HG02588 (cell line): ENCODE measurements at regions not wholly inside any gene's neighbourhood (a gene's known extent, or its start where the extent isn't known, plus 50 kb on each side); places are given as distances from the start of the nearest gene placed in this dataset.

Experiments
- ATAC-seq: cut with Tn5 transposase; IDR thresholded peaks from one replicate; pipeline ENCODE4 v1.9.1; 2021; ENCODE audit warnings: mild to moderate bottlenecking, moderate library complexity; ENCODE audit not compliant: unreplicated experiment

GRCh38 chr13:104014803-104015645 is 948.8 kb upstream of the SLC10A2 start:
- ATAC-seq: no peak

- no peak for ATAC-seq
These were observed 945.5 kb upstream of the SLC10A2 start for GRCh38 chr13:104011505-104012241.

DNA sequence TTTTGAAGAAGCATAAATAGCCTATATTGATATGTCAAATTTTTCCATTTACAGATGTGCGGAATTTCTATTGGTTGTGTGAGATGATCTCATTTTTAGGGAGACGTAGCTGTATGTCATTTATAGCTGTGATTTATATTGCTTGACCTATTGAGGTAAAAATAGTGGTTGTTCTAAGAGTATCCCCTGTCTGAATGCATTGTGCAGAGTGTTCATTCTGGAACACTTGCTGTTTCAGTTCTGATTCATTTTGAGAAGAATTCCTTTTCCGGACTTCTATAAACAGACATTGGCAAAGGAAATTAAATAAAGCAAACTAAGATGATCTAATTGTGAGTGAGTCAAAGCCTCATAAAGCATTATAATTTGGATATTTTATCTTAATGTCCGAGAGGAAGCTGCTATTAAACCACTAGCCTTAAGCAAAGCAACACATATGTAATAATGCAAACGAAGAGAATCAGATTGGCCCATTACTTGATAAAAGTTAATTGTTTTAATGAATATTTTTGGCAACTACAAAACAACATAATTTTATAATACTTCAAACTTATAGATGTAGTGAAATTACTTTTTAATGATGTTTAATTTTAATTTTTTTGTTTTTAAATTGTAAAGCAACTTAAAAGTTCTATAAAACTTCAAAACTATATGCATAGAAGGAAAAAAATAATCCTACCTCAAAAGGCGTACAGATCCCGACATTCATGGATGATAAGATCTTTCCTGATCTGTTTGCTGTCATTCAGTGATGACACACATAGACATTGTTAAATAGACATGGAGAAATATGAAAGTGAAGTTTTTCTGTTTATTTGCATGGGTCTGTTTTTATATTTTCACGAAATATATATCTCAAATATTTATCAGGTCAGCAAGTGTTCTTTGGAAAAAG is 942.6 kb upstream of the SLC10A2 start:
- no peak for ATAC-seq

- no peak for ATAC-seq
These were observed 941.9 kb upstream of the SLC10A2 start for GRCh38 chr13:104008075-104008474.

DNA sequence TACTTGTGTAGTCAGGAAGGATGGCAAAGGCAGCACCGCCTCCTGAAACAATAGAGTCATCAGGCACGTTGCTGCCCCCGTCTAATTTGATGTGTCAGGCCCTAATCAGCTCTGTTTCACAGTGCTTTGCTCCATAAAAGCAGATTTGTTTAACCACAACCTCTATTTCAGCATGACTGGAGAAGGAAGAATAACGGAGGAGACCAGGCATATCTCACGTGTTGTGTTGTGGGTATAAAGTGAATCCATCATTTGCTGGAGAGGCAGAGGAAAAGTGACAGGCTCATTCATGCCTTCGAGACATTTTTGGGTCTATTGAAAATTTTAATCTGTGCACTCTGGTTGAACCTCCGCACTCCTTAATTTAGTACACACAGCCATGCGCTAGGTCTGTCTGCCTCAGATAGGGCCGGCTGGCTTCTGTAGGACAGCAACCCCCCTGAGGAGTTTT is 940.4 kb upstream of the SLC10A2 start:
- ATAC-seq: no peak

- ATAC-seq: no peak
These were observed 938.4 kb upstream of the SLC10A2 start for GRCh38 chr13:104004572-104004971.

GRCh38 chr13:104002216-104002615 is 936.0 kb upstream of the SLC10A2 start:
- no peak for ATAC-seq

DNA sequence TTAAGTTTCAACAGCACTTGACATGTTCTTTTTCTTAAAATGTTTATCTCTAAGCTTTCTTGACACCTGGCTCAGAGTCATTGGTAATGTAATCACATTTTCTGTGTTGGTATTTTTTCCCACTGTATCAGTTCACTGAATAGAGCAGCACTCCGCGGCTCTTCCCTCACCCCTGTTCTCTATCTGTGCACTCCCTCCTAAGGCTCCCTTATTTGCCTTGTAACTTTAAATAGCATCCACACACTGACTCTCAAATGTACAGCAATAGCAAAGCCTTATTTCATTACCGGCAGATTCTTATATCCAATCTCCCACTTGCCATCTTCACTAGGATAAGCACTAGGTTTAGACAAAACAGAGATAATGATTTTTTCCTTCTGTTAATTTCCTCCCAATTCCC is 935.5 kb upstream of the SLC10A2 start:
- no peak for ATAC-seq

- no peak for ATAC-seq
These were observed 930.5 kb upstream of the SLC10A2 start for GRCh38 chr13:103996733-103997132.

GRCh38 chr13:103983948-103984347 is 917.7 kb upstream of the SLC10A2 start:
- no peak for ATAC-seq

DNA sequence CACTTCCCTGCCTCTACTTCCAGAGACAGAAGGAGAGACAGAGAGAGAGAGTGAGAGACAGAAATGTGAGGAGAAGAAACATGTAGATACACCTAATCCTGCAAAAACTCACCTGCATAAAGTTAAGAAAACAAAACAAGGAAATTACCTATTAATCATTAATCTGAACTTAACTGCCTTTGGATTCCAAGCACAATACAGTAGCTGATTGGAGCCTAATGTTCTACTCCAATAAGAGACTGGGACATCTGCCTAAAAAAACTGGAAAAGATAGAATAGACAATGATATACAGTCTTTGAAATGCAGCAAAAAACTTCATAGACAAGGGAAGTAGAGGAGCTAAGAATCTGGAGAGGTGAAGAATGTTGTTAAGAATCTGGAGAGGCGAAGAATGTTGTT is 910.2 kb upstream of the SLC10A2 start:
- ATAC-seq: no peak

GRCh38 chr13:103973740-103974139 is 907.5 kb upstream of the SLC10A2 start:
- no peak for ATAC-seq

- ATAC-seq: no peak
These were observed 903.4 kb upstream of the SLC10A2 start for GRCh38 chr13:103969520-103970050.

DNA sequence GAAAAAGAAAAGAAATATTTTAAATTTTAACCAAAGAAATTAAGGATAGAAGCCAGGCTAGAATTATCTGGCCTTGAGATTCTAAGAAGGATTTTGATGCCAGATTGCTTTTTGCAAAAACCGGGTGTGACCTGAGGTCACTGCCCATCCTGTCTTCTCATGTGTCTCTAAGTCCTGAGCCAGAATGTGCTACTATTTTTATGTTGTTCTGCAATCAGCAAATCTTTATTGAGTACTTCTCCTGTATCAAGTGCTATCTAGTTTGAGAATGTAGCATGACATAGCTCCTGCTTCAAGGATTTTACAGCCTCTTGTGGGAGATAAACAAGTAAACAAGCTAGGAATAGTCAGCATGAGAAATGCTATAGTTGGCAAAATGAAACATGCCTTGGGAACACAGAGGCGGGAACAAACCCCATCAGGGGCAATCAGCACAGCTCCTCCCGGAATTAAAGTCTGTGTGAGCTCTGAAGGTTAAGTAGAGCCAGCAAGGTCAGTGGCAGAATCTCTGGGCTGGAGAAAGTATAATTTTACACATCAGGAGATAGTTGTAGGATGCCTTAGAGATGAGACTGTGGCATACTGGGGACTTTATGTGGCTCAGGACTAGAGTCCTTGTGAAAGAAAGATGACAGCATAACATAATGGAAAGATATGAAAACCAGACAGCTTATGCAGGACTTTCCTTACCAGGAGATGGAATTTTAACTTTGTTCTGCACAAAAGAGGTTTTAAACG is 899.5 kb upstream of the SLC10A2 start:
- no peak for ATAC-seq

- ATAC-seq: no peak
These were observed 895.6 kb upstream of the SLC10A2 start for GRCh38 chr13:103961784-103962183.

DNA sequence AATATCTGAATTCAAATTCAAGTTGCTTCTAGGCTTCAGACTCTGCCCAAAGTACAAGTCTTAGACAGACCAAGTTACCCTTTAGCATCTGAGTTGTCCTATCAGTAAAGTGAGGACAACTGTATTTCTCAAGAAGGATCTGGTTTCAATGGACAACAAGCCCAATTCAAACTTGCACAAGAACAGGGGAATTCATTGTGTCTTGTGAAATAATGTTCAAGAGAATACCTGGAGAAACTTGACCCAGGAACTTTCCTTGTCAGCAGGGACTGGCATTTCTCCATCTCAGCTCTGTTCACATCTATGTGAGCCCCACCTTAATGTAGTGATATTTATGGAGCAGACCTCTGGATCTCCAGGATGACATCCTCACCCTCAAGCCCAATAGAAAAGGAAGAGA is 894.9 kb upstream of the SLC10A2 start:
- no peak for ATAC-seq

- no peak for ATAC-seq
These were observed 893.8 kb upstream of the SLC10A2 start for GRCh38 chr13:103960001-103960400.

GRCh38 chr13:103958691-103959090 is 892.5 kb upstream of the SLC10A2 start:
- no peak for ATAC-seq

GRCh38 chr13:103957939-103958338 is 891.7 kb upstream of the SLC10A2 start:
- no peak for ATAC-seq

DNA sequence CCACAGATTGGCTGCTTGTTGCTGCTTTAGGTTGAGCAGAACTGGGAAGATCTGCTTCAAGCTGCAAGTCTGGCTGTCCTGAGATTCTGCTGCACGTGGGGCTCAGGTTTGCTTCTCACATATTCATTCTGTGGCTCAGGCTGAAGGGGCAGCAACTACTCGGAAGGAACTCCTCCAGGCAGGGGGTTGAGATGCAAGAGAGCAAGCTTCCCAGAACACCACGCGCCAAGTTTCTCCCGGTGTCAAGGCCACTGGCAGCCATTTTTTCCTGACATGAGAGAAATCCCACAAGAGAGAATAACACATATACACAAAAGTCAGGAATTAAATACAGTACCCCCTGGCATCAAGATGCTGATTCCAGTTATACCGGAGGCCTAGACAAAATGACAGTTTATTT is 887.6 kb upstream of the SLC10A2 start:
- no peak for ATAC-seq
